BJ (cell line): ENCODE measurements at regions not wholly inside any gene's neighbourhood (a gene's known extent, or its start where the extent isn't known, plus 50 kb on each side); places are given as distances from the start of the nearest gene placed in this dataset.

Experiments
- CTCF ChIA-PET: fragments of 350-600 bp; formaldehyde crosslinking; extraction: SDS; loops from one replicate; lab custom pipeline; 2021; ENCODE audit warnings: antibody characterized with exemption, inconsistent platforms; lab: Yijun Ruan, JAX
- POLR2A ChIA-PET: fragments of 300-600 bp; sonication (Branson Sonifier 250); formaldehyde crosslinking; extraction: SDS; loops from one replicate; lab custom pipeline; 2021; ENCODE audit warnings: antibody characterized with exemption; lab: Charles Lee
- DNase-seq: peaks from one replicate; pipeline ENCODE4 v3.0.0-alpha.2; 2011; ENCODE audit warnings: low read depth
- H3K27me3 ChIP-seq: 2 replicates; pipeline ENCODE4 v1.6.0; 2011; ENCODE audit warnings: low read length; ENCODE audit not compliant: control insufficient read depth, insufficient read depth
- H3K36me3 ChIP-seq: 2 replicates; pipeline ENCODE4 v1.5.1; 2011; ENCODE audit warnings: low read length; ENCODE audit not compliant: control insufficient read depth, insufficient read depth
- H3K4me3 ChIP-seq: 2 replicates; pipeline ENCODE4 v1.5.1; 2011; ENCODE audit warnings: low read depth, mild to moderate bottlenecking, control low read depth, low read length
- TF ChIP-seq, protein P1 (sequence below): IDR thresholded peaks from 2 replicates; pipeline ENCODE4 v1.5.1; 2011; ENCODE audit warnings: low read depth, mild to moderate bottlenecking, control low read depth, inconsistent platforms, low read length, moderate library complexity; ENCODE audit not compliant: insufficient read depth

GRCh38 chr9:105023788-105024187 lies 95.8 kb upstream of the ABCA1 start:
- POLR2A ChIA-PET, result no interaction called here
- H3K27me3 ChIP-seq, result no peaks in the 10 kb centered on the region
- no peak overlapping the region for H3K4me3 ChIP-seq
- no peaks in the 10 kb centered on the region for H3K36me3 ChIP-seq
- TF ChIP-seq, protein P1, sequence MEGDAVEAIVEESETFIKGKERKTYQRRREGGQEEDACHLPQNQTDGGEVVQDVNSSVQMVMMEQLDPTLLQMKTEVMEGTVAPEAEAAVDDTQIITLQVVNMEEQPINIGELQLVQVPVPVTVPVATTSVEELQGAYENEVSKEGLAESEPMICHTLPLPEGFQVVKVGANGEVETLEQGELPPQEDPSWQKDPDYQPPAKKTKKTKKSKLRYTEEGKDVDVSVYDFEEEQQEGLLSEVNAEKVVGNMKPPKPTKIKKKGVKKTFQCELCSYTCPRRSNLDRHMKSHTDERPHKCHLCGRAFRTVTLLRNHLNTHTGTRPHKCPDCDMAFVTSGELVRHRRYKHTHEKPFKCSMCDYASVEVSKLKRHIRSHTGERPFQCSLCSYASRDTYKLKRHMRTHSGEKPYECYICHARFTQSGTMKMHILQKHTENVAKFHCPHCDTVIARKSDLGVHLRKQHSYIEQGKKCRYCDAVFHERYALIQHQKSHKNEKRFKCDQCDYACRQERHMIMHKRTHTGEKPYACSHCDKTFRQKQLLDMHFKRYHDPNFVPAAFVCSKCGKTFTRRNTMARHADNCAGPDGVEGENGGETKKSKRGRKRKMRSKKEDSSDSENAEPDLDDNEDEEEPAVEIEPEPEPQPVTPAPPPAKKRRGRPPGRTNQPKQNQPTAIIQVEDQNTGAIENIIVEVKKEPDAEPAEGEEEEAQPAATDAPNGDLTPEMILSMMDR, result no peak
- CTCF ChIA-PET, result interaction anchor here (1.1 to 1.3 kb wide), 2 partner anchors 9 to 16 kb away, joined by 3 to 4 read pairs; no protein-coding TSS in a partner anchor
- no peak for DNase-seq

- no peaks in the 10 kb centered on the region for H3K27me3 ChIP-seq
- no peaks in the 10 kb centered on the region for H3K36me3 ChIP-seq
- TF ChIP-seq, protein P1, result no peak
- ChIA-PET CTCF (no interaction called here), POLR2A (no interaction called here)
- no peak for DNase-seq
- H3K4me3 ChIP-seq, result no peak overlapping the region
Measured at GRCh38 chr9:105024529-105024928, 96.6 kb upstream of the ABCA1 start.

DNA sequence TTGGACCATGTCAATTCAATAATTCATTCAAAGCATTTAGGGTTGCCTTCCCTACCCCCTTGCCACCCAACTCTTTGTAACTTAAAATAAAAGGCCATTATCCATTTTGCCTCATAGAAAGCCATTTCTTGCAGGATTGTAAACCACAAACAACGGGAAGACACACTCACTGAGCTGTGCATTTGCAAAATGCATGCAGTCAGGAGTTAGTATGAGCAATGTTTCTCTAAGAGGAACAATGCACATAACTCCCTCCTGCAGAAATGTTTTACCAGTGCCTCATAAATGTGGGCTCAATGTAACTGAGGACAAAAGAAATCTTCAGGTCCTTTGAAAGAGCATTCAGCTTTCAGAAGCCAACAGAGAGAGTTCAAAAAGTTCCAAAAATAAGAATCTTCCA lies 98.5 kb upstream of the ABCA1 start:
- H3K27me3 ChIP-seq, result no peaks in the 10 kb centered on the region

GRCh38 chr9:105027084-105027483 lies 99.1 kb upstream of the ABCA1 start:
- Histone ChIP-seq H3K27me3 (no peaks in the 10 kb centered on the region), H3K36me3 (no peaks in the 10 kb centered on the region), H3K4me3 (no peak overlapping the region)
- TF ChIP-seq, protein P1, result no peak
- DNase-seq, result no peak
- CTCF ChIA-PET, result no interaction called here
- POLR2A ChIA-PET, result interaction anchor here (0.7 kb wide), 1 partner anchor 37 kb away, joined by 3 read pairs; no protein-coding TSS in a partner anchor

More for the DNA sequence above, 98.5 kb upstream of the ABCA1 start:
- CTCF ChIA-PET, result no interaction called here
- H3K4me3 ChIP-seq, result no peak overlapping the region
- POLR2A ChIA-PET, result interaction anchor here (0.7 kb wide), 1 partner anchor 37 kb away, joined by 3 read pairs; no protein-coding TSS in a partner anchor
- no peaks in the 10 kb centered on the region for H3K36me3 ChIP-seq
- no peak for DNase-seq
- TF ChIP-seq, protein P1, result no peak

- TF ChIP-seq, protein P1, result no peak
- Histone ChIP-seq H3K4me3 (no peak overlapping the region), H3K27me3 (no peaks in the 10 kb centered on the region), H3K36me3 (no peaks in the 10 kb centered on the region)
- ChIA-PET CTCF (no interaction called here), POLR2A (no interaction called here)
- DNase-seq, result no peak
Measured at GRCh38 chr9:105030285-105030684, 102.3 kb upstream of the ABCA1 start.
